ENCODE measurements at regions not wholly inside any gene's neighbourhood (a gene's known extent, or its start where the extent isn't known, plus 50 kb on each side); places are given as distances from the start of the nearest gene placed in this dataset.

GRCh38 chr10:78925275-78925674 is 143.5 kb upstream of the ZMIZ1 start:
- H3K4me1 ChIP-seq, result no peaks in the 10 kb centered on the region
- DNase-seq (no peak), ATAC-seq (no peak)
- no peaks in the 10 kb centered on the region for H3K27me3 ChIP-seq (ENCODE audit: insufficient read depth in 3 of 3, low read length in 2 of 3)
- intact Hi-C loops (cut with DNase I), result no loop called here
- WGBS, 3 donors, result 87 to 93% (median 90%) methylated on average over 6 of the region's 6 CpGs
- H3K36me3 ChIP-seq (ENCODE audit: insufficient read depth in 1 of 2, low read depth in 1 of 2), result no peaks in the 10 kb centered on the region
- no peaks in the 10 kb centered on the region for H3K9me3 ChIP-seq
- no peak overlapping the region for H3K4me3 ChIP-seq
- no peak for TF ChIP-seq CTCF (IDR thresholded peaks at IDR 0.05)
- H3K27ac ChIP-seq, result no peak overlapping the region

DNA sequence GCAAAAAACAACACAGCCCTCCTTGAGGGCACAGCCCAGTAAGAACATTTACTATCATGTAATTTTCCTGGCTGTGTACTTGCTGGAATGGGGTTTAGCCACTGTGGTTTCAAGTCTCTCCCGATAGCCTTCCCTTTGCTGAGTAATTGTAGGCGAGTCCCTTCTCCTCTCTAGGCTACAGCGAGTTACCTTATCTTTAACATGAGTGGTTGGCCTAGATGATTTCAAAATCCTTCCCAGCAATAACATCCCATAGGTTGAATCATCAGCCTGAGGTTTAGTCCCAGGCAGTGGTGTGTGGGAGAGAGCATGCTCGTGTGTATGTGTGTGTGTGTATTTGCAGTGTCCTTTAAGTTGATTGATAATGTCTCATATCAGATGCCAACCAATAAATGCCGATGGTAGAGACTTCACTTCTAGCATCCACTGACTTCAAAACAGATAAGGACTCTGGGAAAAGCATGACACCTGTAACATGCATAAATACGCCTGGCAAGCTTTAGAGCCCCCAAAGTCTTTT is 142.9 kb upstream of the ZMIZ1 start:
- ATAC-seq, result peak in 1 of 4 donors; percentile 19

GRCh38 chr10:78927257-78927995 is 141.3 kb upstream of the ZMIZ1 start:
- Histone ChIP-seq H3K4me3 (no peak overlapping the region), H3K36me3 (ENCODE audit: insufficient read depth in 1 of 2, low read depth in 1 of 2) (no peaks in the 10 kb centered on the region), H3K27ac (no peak overlapping the region), H3K9me3 (no peaks in the 10 kb centered on the region), H3K27me3 (ENCODE audit: insufficient read depth in 3 of 3, low read length in 2 of 3) (no peaks in the 10 kb centered on the region), H3K4me1 (no peaks in the 10 kb centered on the region)
- ATAC-seq (no peak), DNase-seq (no peak)
- TF ChIP-seq CTCF (IDR thresholded peaks at IDR 0.05), result no peak
- intact Hi-C loops (cut with DNase I), result no loop called here
- WGBS, 3 donors, result 88 to 93% (median 89%) methylated on average over 11 of the region's 11 CpGs

More for the DNA sequence above, 142.9 kb upstream of the ZMIZ1 start:
- no peak overlapping the region for H3K27ac ChIP-seq
- WGBS, 3 donors, result 91 to 92% (median 91%) methylated on average over 6 of the region's 6 CpGs
- no peaks in the 10 kb centered on the region for H3K36me3 ChIP-seq (ENCODE audit: insufficient read depth in 1 of 2, low read depth in 1 of 2)
- no peaks in the 10 kb centered on the region for H3K4me1 ChIP-seq
- intact Hi-C loops (cut with DNase I), result no loop called here
- no peak overlapping the region for H3K4me3 ChIP-seq
- no peak for DNase-seq
- no peaks in the 10 kb centered on the region for H3K27me3 ChIP-seq (ENCODE audit: insufficient read depth in 3 of 3, low read length in 2 of 3)
- TF ChIP-seq CTCF (IDR thresholded peaks at IDR 0.05), result no peak
- H3K9me3 ChIP-seq, result no peaks in the 10 kb centered on the region

- intact Hi-C loops (cut with DNase I), result no loop called here
- 97 to 99% (median 98%) methylated on average over 3 of the region's 3 CpGs for WGBS, 3 donors
- Histone ChIP-seq H3K36me3 (ENCODE audit: insufficient read depth in 1 of 2, low read depth in 1 of 2) (no peaks in the 10 kb centered on the region), H3K4me1 (no peaks in the 10 kb centered on the region), H3K27ac (no peak overlapping the region), H3K27me3 (ENCODE audit: insufficient read depth in 3 of 3, low read length in 2 of 3) (no peaks in the 10 kb centered on the region), H3K4me3 (no peak overlapping the region), H3K9me3 (no peaks in the 10 kb centered on the region)
- DNase-seq (no peak), ATAC-seq (no peak)
- no peak for TF ChIP-seq CTCF (IDR thresholded peaks at IDR 0.05)
These were observed 140.4 kb upstream of the ZMIZ1 start for GRCh38 chr10:78928330-78928729.

GRCh38 chr10:78929541-78929940 is 139.2 kb upstream of the ZMIZ1 start:
- H3K27me3 ChIP-seq (ENCODE audit: insufficient read depth in 3 of 3, low read length in 2 of 3), result no peaks in the 10 kb centered on the region
- H3K9me3 ChIP-seq, result no peaks in the 10 kb centered on the region
- WGBS, 3 donors, result 85 to 100% (median 91%) methylated on average over 1 of the region's 1 CpG
- no peak overlapping the region for H3K4me3 ChIP-seq
- H3K36me3 ChIP-seq (ENCODE audit: insufficient read depth in 1 of 2, low read depth in 1 of 2), result no peaks in the 10 kb centered on the region
- H3K27ac ChIP-seq, result no peak overlapping the region
- intact Hi-C loops (cut with DNase I), result no loop called here
- no peak for TF ChIP-seq CTCF (IDR thresholded peaks at IDR 0.05)
- no peaks in the 10 kb centered on the region for H3K4me1 ChIP-seq
- DNase-seq, result no peak
- ATAC-seq, result no peak
